ENCODE measurements at regions not wholly inside any gene's neighbourhood (a gene's known extent, or its start where the extent isn't known, plus 50 kb on each side); places are given as distances from the start of the nearest gene placed in this dataset.

DNA sequence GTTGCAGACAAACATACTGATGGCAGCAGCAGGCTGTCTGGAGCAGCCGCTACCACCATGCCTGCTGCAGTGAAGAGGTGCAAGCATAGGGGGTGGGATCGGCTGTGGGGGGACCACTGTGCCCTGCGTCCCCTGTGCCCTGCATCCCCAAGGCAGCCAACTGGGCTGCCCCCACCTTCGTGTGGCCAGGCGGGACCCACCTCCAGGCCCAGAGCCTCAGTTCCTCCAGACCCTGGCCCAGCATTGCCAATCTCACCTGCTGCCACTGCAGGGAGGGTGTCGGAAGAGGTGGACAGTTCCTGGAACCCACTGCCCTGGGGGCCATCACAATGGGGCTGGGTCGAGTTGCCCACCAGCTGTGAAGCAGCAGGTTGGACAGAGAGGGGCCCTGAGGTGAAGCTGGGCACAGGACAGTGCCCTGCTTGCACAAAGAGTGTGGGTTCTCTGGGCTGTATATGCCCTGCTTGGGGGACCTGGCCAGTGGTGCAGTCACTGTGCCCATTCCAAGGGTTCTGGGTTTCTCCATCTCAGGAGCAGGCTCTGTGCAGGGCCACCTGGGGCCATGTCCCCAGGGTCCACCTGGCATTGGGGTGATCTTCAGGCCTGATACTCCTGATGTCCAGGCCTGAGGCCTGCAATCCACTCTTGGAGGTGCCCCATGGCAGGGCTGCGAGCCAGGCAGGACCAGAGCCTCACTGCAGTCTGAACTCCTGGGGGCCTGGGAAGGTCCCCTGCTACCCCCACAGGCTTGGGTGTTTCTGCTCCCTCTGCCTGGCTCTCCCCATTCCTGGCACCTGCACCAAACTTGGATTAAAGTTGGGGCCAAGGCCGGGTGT, 261.4 kb upstream of the NRIP1 start:
- no peak overlapping the region for H2AFZ ChIP-seq (ENCODE audit: low read length)
- H3K4me1 ChIP-seq (ENCODE audit: insufficient read depth, low read length, poor library complexity, severe bottlenecking), result no peaks in the 10 kb centered on the region
- no peak overlapping the region for H3K4me3 ChIP-seq (ENCODE audit: low read length, poor library complexity, severe bottlenecking)
- H3K9me2 ChIP-seq (replicated peaks; ENCODE audit: low read depth, low read length), result no peaks in the 10 kb centered on the region
- no peaks in the 10 kb centered on the region for H3K36me3 ChIP-seq (ENCODE audit: insufficient read depth, low read length)
- H3K9me3 ChIP-seq (ENCODE audit: insufficient read depth, low read depth, low read length), result peaks cover 10% of the 10 kb centered on the region; the same call in 1 of the 2 replicates
- no peak overlapping the region for H3K4me2 ChIP-seq (ENCODE audit: low read depth, low read length, poor library complexity, severe bottlenecking)
- no peaks in the 10 kb centered on the region for H3F3A ChIP-seq (ENCODE audit: low read depth)
- no peaks in the 10 kb centered on the region for H4K20me1 ChIP-seq (ENCODE audit: insufficient read depth, low read length, poor library complexity, severe bottlenecking)
- no peak overlapping the region for H3K9ac ChIP-seq (ENCODE audit: low read depth, low read length, poor library complexity, severe bottlenecking)
- no peaks in the 10 kb centered on the region for H3K27me3 ChIP-seq (ENCODE audit: insufficient read depth, low read length, poor library complexity, severe bottlenecking)
- TF ChIP-seq, protein P1, sequence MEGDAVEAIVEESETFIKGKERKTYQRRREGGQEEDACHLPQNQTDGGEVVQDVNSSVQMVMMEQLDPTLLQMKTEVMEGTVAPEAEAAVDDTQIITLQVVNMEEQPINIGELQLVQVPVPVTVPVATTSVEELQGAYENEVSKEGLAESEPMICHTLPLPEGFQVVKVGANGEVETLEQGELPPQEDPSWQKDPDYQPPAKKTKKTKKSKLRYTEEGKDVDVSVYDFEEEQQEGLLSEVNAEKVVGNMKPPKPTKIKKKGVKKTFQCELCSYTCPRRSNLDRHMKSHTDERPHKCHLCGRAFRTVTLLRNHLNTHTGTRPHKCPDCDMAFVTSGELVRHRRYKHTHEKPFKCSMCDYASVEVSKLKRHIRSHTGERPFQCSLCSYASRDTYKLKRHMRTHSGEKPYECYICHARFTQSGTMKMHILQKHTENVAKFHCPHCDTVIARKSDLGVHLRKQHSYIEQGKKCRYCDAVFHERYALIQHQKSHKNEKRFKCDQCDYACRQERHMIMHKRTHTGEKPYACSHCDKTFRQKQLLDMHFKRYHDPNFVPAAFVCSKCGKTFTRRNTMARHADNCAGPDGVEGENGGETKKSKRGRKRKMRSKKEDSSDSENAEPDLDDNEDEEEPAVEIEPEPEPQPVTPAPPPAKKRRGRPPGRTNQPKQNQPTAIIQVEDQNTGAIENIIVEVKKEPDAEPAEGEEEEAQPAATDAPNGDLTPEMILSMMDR (conservative IDR thresholded peaks at IDR 0.05; ENCODE audit: low read length), result no peak
- TF ChIP-seq EZH2phosphoT487 (IDR thresholded peaks at IDR 0.05; ENCODE audit: borderline replicate concordance), result no peak
- no peaks in the 10 kb centered on the region for H3K79me2 ChIP-seq (ENCODE audit: insufficient read depth, low read length)

DNA sequence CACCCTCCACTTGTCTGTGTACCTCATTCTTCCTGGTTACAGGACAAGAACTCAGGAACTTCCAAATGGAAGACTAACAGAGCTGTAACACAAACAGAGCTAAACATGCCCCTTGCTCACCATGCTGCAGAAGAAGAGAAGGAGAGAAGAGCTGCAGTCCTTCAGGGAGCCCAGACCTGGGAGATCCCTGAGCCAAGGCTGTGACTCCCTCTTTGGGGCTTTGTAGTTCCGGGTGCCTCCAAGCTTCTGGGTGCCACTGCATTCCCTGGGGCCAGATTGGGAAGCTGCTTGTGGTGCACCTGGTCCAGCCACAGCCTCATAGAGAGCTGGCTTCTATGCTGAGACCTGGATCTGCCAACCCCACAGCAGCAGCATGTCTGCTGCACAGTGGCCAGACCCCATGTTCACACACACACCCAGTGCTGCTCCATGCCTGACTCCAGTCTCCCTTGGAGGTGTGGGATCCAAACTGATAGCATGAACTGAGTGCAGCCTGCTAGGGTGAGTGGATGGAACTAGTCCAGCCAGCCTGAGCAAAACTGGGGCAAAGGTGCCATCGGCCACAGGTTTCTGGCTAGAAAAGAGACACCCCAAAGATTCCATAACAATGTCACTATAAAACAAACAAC, 263.0 kb upstream of the NRIP1 start:
- H3K9me3 ChIP-seq (ENCODE audit: insufficient read depth, low read depth, low read length), result peaks cover 10% of the 10 kb centered on the region; the same call in 1 of the 2 replicates
- no peaks in the 10 kb centered on the region for H3K79me2 ChIP-seq (ENCODE audit: insufficient read depth, low read length)
- H3K4me1 ChIP-seq (ENCODE audit: insufficient read depth, low read length, poor library complexity, severe bottlenecking), result no peaks in the 10 kb centered on the region
- H3K4me2 ChIP-seq (ENCODE audit: low read depth, low read length, poor library complexity, severe bottlenecking), result no peak overlapping the region
- TF ChIP-seq, protein P1 (conservative IDR thresholded peaks at IDR 0.05; ENCODE audit: low read length), result no peak
- no peak for TF ChIP-seq EZH2phosphoT487 (IDR thresholded peaks at IDR 0.05; ENCODE audit: borderline replicate concordance)
- H3F3A ChIP-seq (ENCODE audit: low read depth), result no peaks in the 10 kb centered on the region
- H4K20me1 ChIP-seq (ENCODE audit: insufficient read depth, low read length, poor library complexity, severe bottlenecking), result no peaks in the 10 kb centered on the region
- no peaks in the 10 kb centered on the region for H3K36me3 ChIP-seq (ENCODE audit: insufficient read depth, low read length)
- H3K4me3 ChIP-seq (ENCODE audit: low read length, poor library complexity, severe bottlenecking), result no peak overlapping the region
- no peak overlapping the region for H3K9ac ChIP-seq (ENCODE audit: low read depth, low read length, poor library complexity, severe bottlenecking)
- H2AFZ ChIP-seq (ENCODE audit: low read length), result no peak overlapping the region
- H3K9me2 ChIP-seq (replicated peaks; ENCODE audit: low read depth, low read length), result no peaks in the 10 kb centered on the region
- no peaks in the 10 kb centered on the region for H3K27me3 ChIP-seq (ENCODE audit: insufficient read depth, low read length, poor library complexity, severe bottlenecking)

DNA sequence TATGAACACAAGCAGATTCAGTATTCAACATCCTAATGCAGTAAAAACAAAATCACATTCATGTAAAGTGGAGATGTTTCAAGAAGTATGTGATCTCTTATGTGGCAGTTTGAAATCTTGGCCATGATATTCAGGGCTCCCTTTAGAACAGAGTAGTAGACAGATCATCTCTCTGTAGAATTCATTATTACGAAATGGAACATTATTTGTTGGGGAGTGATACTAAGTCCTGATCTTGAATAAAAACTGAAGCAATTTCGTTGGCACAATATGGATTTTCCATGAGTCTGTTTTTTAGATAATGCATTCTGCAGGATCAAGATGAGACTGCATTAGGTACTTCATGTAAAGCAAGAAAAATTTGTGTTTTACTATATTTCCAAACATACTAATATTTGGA, 264.4 kb upstream of the NRIP1 start:
- Histone ChIP-seq H2AFZ (ENCODE audit: low read length) (no peak overlapping the region), H4K20me1 (ENCODE audit: insufficient read depth, low read length, poor library complexity, severe bottlenecking) (no peaks in the 10 kb centered on the region), H3K27me3 (ENCODE audit: insufficient read depth, low read length, poor library complexity, severe bottlenecking) (no peaks in the 10 kb centered on the region), H3K9me3 (ENCODE audit: insufficient read depth, low read depth, low read length) (peaks cover 10% of the 10 kb centered on the region; the same call in 1 of the 2 replicates), H3K9me2 (replicated peaks; ENCODE audit: low read depth, low read length) (no peaks in the 10 kb centered on the region), H3F3A (ENCODE audit: low read depth) (no peaks in the 10 kb centered on the region), H3K36me3 (ENCODE audit: insufficient read depth, low read length) (no peaks in the 10 kb centered on the region), H3K9ac (ENCODE audit: low read depth, low read length, poor library complexity, severe bottlenecking) (no peak overlapping the region), H3K4me3 (ENCODE audit: low read length, poor library complexity, severe bottlenecking) (no peak overlapping the region), H3K79me2 (ENCODE audit: insufficient read depth, low read length) (no peaks in the 10 kb centered on the region), H3K4me2 (ENCODE audit: low read depth, low read length, poor library complexity, severe bottlenecking) (no peak overlapping the region), H3K4me1 (ENCODE audit: insufficient read depth, low read length, poor library complexity, severe bottlenecking) (no peaks in the 10 kb centered on the region)
- TF ChIP-seq, protein P1 (conservative IDR thresholded peaks at IDR 0.05; ENCODE audit: low read length), result no peak
- no peak for TF ChIP-seq EZH2phosphoT487 (IDR thresholded peaks at IDR 0.05; ENCODE audit: borderline replicate concordance)
